Common myeloid progenitor, CD34-positive (primary cell): ENCODE measurements at regions not wholly inside any gene's neighbourhood (a gene's known extent, or its start where the extent isn't known, plus 50 kb on each side); places are given as distances from the start of the nearest gene placed in this dataset.

ENCODE experiments used
- CTCF ChIA-PET: fragments of 350-600 bp; sonication (Branson Sonifier 250); formaldehyde crosslinking; loops from one replicate; lab custom pipeline; 2021; ENCODE audit warnings: antibody characterized with exemption; lab: Charles Lee
- POLR2A ChIA-PET: fragments of 350-600 bp; sonication (Branson Sonifier 250); formaldehyde crosslinking; loops from one replicate; lab custom pipeline; 2021; ENCODE audit warnings: antibody characterized with exemption; lab: Charles Lee
- DNase-seq, 3 donors: peaks; one replicate each; pipeline versions ENCODE4 v3.0.0 to v3.0.0-alpha.2; 2013
- H3K27ac ChIP-seq, 2 experiments: 1 replicate in 1 of 2; 2 replicates in 1 of 2; pipeline ENCODE4 v1.7.0; 2013; ENCODE audit warnings: inconsistent platforms in 2 of 2, low read length in 2 of 2, mild to moderate bottlenecking in 2 of 2, low read depth in 1 of 2, moderate library complexity in 1 of 2; ENCODE audit not compliant: severe bottlenecking in 2 of 2, insufficient read depth in 1 of 2, poor library complexity in 1 of 2
- H3K27me3 ChIP-seq, 5 experiments: replicated peaks in 2 of 5; 1 replicate in 3 of 5; 2 replicates in 2 of 5; pipeline versions ENCODE4 v1.6.1 to v1.7.0; 2013; ENCODE audit warnings: low read length in 4 of 5, mild to moderate bottlenecking in 2 of 5, moderate library complexity in 2 of 5, inconsistent platforms in 1 of 5; ENCODE audit not compliant: insufficient read depth in 5 of 5, control insufficient read depth in 4 of 5
- H3K36me3 ChIP-seq, 4 experiments: 1 replicate in 2 of 4; 2 replicates in 2 of 4; pipeline versions ENCODE4 v1.6.1 to v1.7.0; 2013; ENCODE audit warnings: low read length in 3 of 4, control low read depth in 1 of 4, mild to moderate bottlenecking in 1 of 4; ENCODE audit not compliant: control insufficient read depth in 4 of 4, insufficient read depth in 4 of 4
- H3K4me1 ChIP-seq, 4 experiments: 1 replicate in 3 of 4; 2 replicates in 1 of 4; pipeline versions ENCODE4 v1.6.1 to v1.7.1; 2013; ENCODE audit warnings: low read length in 3 of 4, mild to moderate bottlenecking in 3 of 4, control low read depth in 1 of 4, inconsistent platforms in 1 of 4, moderate library complexity in 1 of 4; ENCODE audit not compliant: control insufficient read depth in 4 of 4, insufficient read depth in 4 of 4; ENCODE audit errors: control extremely low read depth in 1 of 4
- H3K4me3 ChIP-seq, 7 experiments: 1 replicate in 4 of 7; 2 replicates in 3 of 7; pipeline versions ENCODE4 v1.5.1 to v1.7.0; 2013; ENCODE audit warnings: mild to moderate bottlenecking in 7 of 7, low read length in 6 of 7, moderate library complexity in 6 of 7, inconsistent platforms in 2 of 7, low read depth in 2 of 7, control low read depth in 1 of 7; ENCODE audit not compliant: insufficient read depth in 4 of 7, control insufficient read depth in 1 of 7; ENCODE audit errors: extremely low read depth in 1 of 7
- H3K9me3 ChIP-seq, 5 experiments: 1 replicate in 4 of 5; 2 replicates in 1 of 5; pipeline versions ENCODE4 v1.6.1 to v1.7.1; 2013; ENCODE audit warnings: low read length in 4 of 5, mild to moderate bottlenecking in 2 of 5, inconsistent platforms in 1 of 5, low read depth in 1 of 5, moderate library complexity in 1 of 5; ENCODE audit not compliant: control insufficient read depth in 4 of 5, insufficient read depth in 2 of 5; ENCODE audit errors: control extremely low read depth in 1 of 5
- WGBS: methylation state at CpG from one replicate; pipeline ENCODE4 v1.1.5; 2013; ENCODE audit not compliant: insufficient coverage; 5-methylcytosine and 5-hydroxymethylcytosine counted together

GRCh38 chr3:1700650-1701049, 398.0 kb upstream of the CNTN4 start:
- Histone ChIP-seq H3K9me3 (peaks cover 0 to 3% (median 0%) of the 10 kb centered on the region in 5 experiments), H3K4me1 (no peaks in the 10 kb centered on the region), H3K27me3 (no peaks in the 10 kb centered on the region), H3K27ac (no peak overlapping the region), H3K36me3 (no peaks in the 10 kb centered on the region), H3K4me3 (no peak overlapping the region)
- CTCF ChIA-PET, result no interaction called here
- POLR2A ChIA-PET, result no interaction called here
- DNase-seq, result no peak
- 94% methylated on average over 5 of the region's 5 CpGs for WGBS

DNA sequence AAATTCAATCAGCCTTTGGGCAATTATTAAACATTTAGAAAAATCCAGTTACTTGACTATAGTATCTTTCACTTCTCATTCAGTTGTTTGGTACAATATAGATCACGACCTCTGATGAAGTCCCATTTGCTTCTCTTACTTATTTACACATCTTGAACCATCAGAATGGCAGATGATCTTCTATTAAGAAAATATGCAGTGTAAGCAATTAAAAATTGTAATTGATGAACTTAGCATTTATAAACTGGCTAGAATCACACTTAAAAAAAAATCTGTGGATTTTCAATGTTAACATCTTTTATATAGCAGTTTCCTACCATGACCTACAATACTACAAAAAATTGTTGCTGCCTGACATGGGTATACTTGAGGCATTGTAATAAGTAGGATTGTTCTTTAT, 395.5 kb upstream of the CNTN4 start:
- POLR2A ChIA-PET, result no interaction called here
- no CpG with 5 or more reads among the region's 1 CpG for WGBS
- H3K9me3 ChIP-seq, result peaks cover 0 to 8% (median 0%) of the 10 kb centered on the region in 5 experiments
- no peak overlapping the region for H3K4me3 ChIP-seq
- no peaks in the 10 kb centered on the region for H3K27me3 ChIP-seq
- DNase-seq, result no peak
- CTCF ChIA-PET, result no interaction called here
- H3K27ac ChIP-seq, result no peak overlapping the region
- H3K36me3 ChIP-seq, result no peaks in the 10 kb centered on the region
- H3K4me1 ChIP-seq, result no peaks in the 10 kb centered on the region

DNA sequence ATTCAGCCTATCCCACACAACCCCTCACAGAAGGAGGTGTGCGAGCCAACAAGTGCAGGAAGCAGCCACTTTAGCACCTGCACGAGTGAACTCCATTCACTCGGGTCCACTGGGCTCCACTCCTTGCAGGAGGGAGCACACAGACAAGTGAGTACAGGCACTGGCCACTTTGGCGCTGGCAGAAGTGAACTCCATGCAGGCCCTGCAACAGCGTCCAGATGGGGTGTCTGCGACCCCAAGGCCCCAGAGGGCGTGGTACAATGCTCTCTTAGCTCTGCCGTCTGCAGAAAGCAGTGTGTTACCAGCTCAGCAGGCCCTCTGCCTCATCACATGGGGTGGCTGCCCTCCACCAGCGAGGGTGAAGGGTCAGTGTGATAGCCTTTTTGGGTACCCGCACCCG, 388.0 kb upstream of the CNTN4 start:
- Histone ChIP-seq H3K27ac (no peak overlapping the region), H3K9me3 (peaks cover 0 to 5% (median 1%) of the 10 kb centered on the region in 5 experiments), H3K36me3 (no peaks in the 10 kb centered on the region), H3K4me1 (no peaks in the 10 kb centered on the region), H3K27me3 (no peaks in the 10 kb centered on the region), H3K4me3 (no peak overlapping the region)
- DNase-seq, result no peak
- WGBS, result 97% methylated on average over 11 of the region's 11 CpGs
- POLR2A ChIA-PET, result no interaction called here
- CTCF ChIA-PET, result no interaction called here

DNA sequence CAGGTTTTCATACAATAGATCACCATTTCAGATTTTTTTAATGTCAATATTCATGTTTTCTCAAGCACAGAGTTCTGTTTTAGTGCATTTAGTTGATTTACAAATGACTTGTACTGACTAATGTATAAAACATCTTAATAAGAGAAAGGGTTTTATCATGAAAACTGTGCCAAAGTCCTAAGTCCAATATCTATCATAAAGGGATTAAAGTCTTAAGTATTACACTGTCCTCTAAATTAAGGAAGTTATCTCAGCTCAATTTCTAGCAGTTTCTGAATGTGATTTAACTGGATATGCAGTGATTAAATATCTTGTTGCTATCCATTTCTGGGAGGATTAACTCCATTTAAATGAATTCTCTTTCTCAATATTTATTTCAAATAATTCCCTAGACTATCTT, 381.1 kb upstream of the CNTN4 start:
- Histone ChIP-seq H3K36me3 (no peaks in the 10 kb centered on the region), H3K27me3 (no peaks in the 10 kb centered on the region), H3K9me3 (no peaks in the 10 kb centered on the region), H3K27ac (no peak overlapping the region), H3K4me1 (no peaks in the 10 kb centered on the region), H3K4me3 (no peak overlapping the region)
- ChIA-PET CTCF (no interaction called here), POLR2A (no interaction called here)
- no peak for DNase-seq

- H3K9me3 ChIP-seq, result peaks cover 0 to 1% (median 0%) of the 10 kb centered on the region in 5 experiments
- CTCF ChIA-PET, result no interaction called here
- H3K4me3 ChIP-seq, result no peak overlapping the region
- H3K4me1 ChIP-seq, result no peaks in the 10 kb centered on the region
- POLR2A ChIA-PET, result no interaction called here
- no peak for DNase-seq
- H3K36me3 ChIP-seq, result no peaks in the 10 kb centered on the region
- H3K27me3 ChIP-seq, result no peaks in the 10 kb centered on the region
- no CpG with 5 or more reads among the region's 1 CpG for WGBS
- H3K27ac ChIP-seq, result no peak overlapping the region
Measured at GRCh38 chr3:1723726-1724125, 374.9 kb upstream of the CNTN4 start.

DNA sequence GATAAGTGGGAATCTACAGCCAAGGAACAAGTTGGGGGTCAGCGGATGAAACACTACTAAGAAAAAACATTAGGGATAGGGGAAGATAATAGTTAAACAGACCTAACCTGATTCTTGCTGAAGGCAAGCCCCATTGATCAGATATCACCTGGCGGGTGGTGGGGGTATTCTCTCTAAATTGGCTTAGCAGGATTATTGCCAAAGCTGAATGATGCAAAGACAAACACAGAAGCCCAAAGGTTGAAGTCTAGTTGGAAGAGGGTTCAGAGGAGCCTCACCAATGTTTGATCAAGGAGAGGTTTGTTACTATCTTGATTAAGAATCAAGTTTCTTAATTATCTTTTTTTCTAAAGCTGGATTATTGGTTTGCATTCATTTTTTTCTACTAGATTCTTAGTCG, 371.9 kb upstream of the CNTN4 start:
- ChIA-PET POLR2A (no interaction called here), CTCF (no interaction called here)
- H3K4me3 ChIP-seq, result no peak overlapping the region
- H3K27me3 ChIP-seq, result no peaks in the 10 kb centered on the region
- H3K27ac ChIP-seq, result no peak overlapping the region
- WGBS, result 88% methylated on average over 1 of the region's 3 CpGs
- peaks cover 0 to 1% (median 0%) of the 10 kb centered on the region in 5 experiments for H3K9me3 ChIP-seq
- no peaks in the 10 kb centered on the region for H3K4me1 ChIP-seq
- no peaks in the 10 kb centered on the region for H3K36me3 ChIP-seq
- no peak for DNase-seq

DNA sequence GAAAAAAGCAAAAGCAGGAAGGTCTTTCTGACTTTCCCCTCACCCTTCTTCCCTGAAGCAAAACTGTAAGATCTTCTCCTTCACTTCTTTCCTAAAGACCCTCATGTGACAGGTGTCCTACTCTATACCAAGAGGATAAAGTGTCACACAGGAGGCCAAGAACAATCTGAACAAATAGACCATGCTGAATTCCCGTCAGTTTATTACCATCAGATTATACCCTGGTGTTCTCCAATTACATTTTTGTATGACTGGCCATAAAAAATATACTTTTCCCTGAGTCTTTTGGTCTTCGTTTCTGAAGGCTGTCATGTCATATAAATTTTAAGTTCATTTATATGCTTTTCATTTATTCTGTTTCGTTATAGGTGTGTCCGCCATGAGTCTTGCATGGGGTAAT, 371.4 kb upstream of the CNTN4 start:
- DNase-seq, result no peak
- 100% methylated on average over 1 of the region's 4 CpGs for WGBS
- POLR2A ChIA-PET, result no interaction called here
- Histone ChIP-seq H3K27me3 (no peaks in the 10 kb centered on the region), H3K36me3 (no peaks in the 10 kb centered on the region), H3K9me3 (peaks cover 0 to 1% (median 0%) of the 10 kb centered on the region in 5 experiments), H3K4me1 (no peaks in the 10 kb centered on the region), H3K27ac (no peak overlapping the region), H3K4me3 (no peak overlapping the region)
- CTCF ChIA-PET, result no interaction called here
